ENCODE measurements at regions not wholly inside any gene's neighbourhood (a gene's known extent, or its start where the extent isn't known, plus 50 kb on each side); places are given as distances from the start of the nearest gene placed in this dataset.

DNA sequence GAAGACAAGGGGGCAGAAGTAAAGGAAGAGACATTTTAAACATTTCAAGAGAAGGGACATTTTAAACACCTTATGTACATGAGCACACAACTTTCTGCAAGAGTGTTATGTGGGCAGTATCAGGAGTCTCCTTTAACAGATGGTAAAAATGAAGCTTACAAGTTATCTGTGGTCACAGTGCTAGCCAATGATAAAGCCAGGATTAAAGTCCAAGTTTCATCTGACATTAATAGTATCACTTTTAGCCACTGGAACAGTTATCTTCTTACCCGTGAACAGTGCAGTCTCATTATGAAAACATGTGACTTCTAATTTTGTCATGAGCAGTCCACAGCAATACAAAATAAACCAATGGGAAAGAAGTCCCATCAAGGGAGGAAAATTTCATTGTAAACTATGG, 627.9 kb upstream of the AGA start:
- TF ChIP-seq, protein P1, sequence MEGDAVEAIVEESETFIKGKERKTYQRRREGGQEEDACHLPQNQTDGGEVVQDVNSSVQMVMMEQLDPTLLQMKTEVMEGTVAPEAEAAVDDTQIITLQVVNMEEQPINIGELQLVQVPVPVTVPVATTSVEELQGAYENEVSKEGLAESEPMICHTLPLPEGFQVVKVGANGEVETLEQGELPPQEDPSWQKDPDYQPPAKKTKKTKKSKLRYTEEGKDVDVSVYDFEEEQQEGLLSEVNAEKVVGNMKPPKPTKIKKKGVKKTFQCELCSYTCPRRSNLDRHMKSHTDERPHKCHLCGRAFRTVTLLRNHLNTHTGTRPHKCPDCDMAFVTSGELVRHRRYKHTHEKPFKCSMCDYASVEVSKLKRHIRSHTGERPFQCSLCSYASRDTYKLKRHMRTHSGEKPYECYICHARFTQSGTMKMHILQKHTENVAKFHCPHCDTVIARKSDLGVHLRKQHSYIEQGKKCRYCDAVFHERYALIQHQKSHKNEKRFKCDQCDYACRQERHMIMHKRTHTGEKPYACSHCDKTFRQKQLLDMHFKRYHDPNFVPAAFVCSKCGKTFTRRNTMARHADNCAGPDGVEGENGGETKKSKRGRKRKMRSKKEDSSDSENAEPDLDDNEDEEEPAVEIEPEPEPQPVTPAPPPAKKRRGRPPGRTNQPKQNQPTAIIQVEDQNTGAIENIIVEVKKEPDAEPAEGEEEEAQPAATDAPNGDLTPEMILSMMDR (IDR thresholded peaks at IDR 0.05; ENCODE audit: borderline replicate concordance, extremely low read depth, low read length, poor library complexity, severe bottlenecking), result no peak
- TF ChIP-seq EZH2 (IDR thresholded peaks at IDR 0.05; ENCODE audit: borderline replicate concordance, low read depth, low read length, severe bottlenecking), result no peak
